Skeletal muscle satellite cell (primary cell): ENCODE measurements at regions not wholly inside any gene's neighbourhood (a gene's known extent, or its start where the extent isn't known, plus 50 kb on each side); places are given as distances from the start of the nearest gene placed in this dataset.

Experiments
- H3K27me3 ChIP-seq: 2 replicates; pipeline ENCODE4 v1.7.0; 2013; ENCODE audit warnings: low read length; ENCODE audit not compliant: control insufficient read depth, insufficient read depth
- H3K36me3 ChIP-seq: 2 replicates; pipeline ENCODE4 v1.7.0; 2013; ENCODE audit warnings: mild to moderate bottlenecking, control low read depth, low read length; ENCODE audit not compliant: insufficient read depth
- H3K4me1 ChIP-seq: 2 replicates; pipeline ENCODE4 v1.7.0; 2013; ENCODE audit warnings: low read length; ENCODE audit not compliant: control insufficient read depth, insufficient read depth
- H3K4me2 ChIP-seq: 2 replicates; pipeline ENCODE4 v1.7.0; 2013; ENCODE audit warnings: mild to moderate bottlenecking, low read length
- H3K4me3 ChIP-seq: 2 replicates; pipeline ENCODE4 v1.7.0; 2013; ENCODE audit warnings: low read length
- H3K9ac ChIP-seq: 2 replicates; pipeline ENCODE4 v1.7.0; 2013; ENCODE audit warnings: mild to moderate bottlenecking, low read depth, low read length, moderate library complexity
- H3K9me3 ChIP-seq: replicated peaks from 2 replicates; pipeline ENCODE4 v1.7.0; 2013; ENCODE audit warnings: mild to moderate bottlenecking, control low read depth, low read length

DNA sequence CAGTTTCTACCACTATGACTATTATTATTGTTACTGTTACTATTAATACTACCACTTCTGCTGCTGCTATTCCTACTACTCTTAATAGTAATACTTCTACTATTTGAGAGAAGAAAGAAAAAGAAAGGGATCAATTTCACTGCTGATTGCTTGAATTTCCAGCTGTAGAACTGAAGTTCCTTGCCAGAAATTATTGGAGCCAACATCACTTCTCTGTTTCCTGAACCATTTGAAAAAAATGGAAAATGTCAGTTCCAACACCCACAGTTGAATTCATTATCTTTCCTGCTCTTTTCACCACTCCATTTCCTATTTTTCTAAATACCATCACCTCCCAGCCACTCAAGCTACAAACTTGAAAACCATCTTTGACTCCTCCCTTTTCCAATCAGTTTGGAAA lies 54.1 kb upstream of the PIK3C2G start:
- Histone ChIP-seq H3K4me2 (no peak overlapping the region), H3K36me3 (no peaks in the 10 kb centered on the region), H3K4me3 (no peak overlapping the region), H3K9me3 (no peaks in the 10 kb centered on the region), H3K4me1 (no peaks in the 10 kb centered on the region), H3K27me3 (no peaks in the 10 kb centered on the region), H3K9ac (no peak overlapping the region)

DNA sequence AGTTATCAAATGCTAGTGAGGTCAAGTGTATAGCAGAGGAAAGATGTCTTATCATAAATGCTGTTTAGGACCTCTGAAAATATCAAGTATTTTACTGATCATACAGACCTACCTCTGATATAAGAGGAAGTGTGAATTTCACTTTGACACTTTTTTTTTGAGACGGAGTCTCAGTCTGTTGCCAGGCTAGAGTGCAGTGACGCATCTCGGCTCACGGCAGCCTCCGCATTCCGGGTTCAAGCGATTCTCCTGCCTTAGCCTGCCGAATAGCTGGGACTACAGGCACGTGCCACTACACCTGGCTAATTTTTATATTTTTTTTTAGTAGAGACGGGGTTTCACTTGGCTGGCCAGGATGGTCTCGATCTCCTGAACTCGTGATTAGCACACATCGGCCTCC lies 55.1 kb upstream of the PIK3C2G start:
- H3K36me3 ChIP-seq: no peaks in the 10 kb centered on the region
- H3K4me3 ChIP-seq: no peak overlapping the region
- no peaks in the 10 kb centered on the region for H3K4me1 ChIP-seq
- H3K9me3 ChIP-seq: no peaks in the 10 kb centered on the region
- no peaks in the 10 kb centered on the region for H3K27me3 ChIP-seq
- no peak overlapping the region for H3K9ac ChIP-seq
- H3K4me2 ChIP-seq: no peak overlapping the region

DNA sequence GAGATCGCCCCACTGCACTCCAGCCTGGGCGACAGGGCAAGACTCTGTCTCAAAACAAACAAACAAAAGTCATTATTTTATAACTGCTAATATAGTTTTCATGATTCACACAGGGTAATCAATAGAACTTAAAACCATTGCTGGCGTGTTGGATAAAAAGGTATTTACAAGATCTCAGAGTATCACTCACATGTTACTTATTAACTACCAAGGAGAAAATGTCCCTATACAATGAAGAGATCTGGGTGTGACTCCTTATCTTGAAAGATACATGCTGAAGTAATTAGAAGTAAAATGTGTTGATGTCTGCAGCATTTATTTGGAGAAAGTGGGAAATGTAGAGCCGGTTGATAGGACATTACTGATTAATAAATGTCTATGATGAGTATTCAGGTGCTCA lies 57.3 kb upstream of the PIK3C2G start:
- H3K9me3 ChIP-seq: no peaks in the 10 kb centered on the region
- no peaks in the 10 kb centered on the region for H3K4me1 ChIP-seq
- H3K27me3 ChIP-seq: no peaks in the 10 kb centered on the region
- no peak overlapping the region for H3K4me3 ChIP-seq
- H3K36me3 ChIP-seq: no peaks in the 10 kb centered on the region
- H3K4me2 ChIP-seq: no peak overlapping the region
- H3K9ac ChIP-seq: no peak overlapping the region

DNA sequence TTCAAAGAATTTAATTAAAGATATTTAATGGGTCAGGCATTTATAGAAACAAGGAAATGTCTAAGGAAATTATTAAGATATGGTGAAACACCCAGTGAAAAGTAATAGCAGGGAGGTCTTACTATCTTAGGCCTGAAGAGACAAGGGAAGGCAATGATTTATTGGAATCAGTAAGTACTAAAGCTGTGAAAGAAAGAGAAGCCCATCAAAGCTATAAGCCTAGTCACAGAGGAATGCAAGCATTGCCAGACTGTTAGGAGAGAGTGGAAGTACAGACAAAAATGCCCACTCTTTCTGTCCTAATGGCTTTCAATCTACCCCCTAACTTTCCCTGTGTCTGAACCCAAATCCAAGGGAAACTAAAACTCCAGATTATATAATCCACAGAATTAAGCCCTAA lies 69.2 kb upstream of the PIK3C2G start:
- Histone ChIP-seq H3K4me2 (no peak overlapping the region), H3K27me3 (no peaks in the 10 kb centered on the region), H3K4me3 (no peak overlapping the region), H3K4me1 (no peaks in the 10 kb centered on the region), H3K9ac (no peak overlapping the region), H3K36me3 (no peaks in the 10 kb centered on the region), H3K9me3 (no peaks in the 10 kb centered on the region)

DNA sequence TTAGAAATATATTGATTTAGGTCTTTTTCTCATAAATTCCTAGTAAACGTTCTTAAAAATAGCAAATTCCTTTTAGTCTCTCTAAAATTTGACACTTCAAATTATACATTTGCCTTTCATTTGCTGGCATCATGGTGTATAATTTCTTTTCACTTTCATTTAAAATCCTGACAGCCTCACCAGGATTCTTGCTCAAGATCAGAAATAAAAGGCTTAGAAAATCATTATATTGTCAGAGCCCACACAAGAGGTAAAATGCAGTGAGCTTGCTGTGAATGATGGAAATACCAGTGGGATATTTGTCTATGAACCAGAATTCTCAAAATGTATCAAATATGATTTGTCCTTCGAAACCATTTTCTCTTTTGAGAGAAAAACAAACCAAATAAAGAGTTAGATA lies 78.2 kb upstream of the PIK3C2G start:
- Histone ChIP-seq H3K4me3 (no peak overlapping the region), H3K4me1 (no peaks in the 10 kb centered on the region), H3K9me3 (no peaks in the 10 kb centered on the region), H3K4me2 (no peak overlapping the region), H3K9ac (no peak overlapping the region), H3K36me3 (no peaks in the 10 kb centered on the region), H3K27me3 (no peaks in the 10 kb centered on the region)

DNA sequence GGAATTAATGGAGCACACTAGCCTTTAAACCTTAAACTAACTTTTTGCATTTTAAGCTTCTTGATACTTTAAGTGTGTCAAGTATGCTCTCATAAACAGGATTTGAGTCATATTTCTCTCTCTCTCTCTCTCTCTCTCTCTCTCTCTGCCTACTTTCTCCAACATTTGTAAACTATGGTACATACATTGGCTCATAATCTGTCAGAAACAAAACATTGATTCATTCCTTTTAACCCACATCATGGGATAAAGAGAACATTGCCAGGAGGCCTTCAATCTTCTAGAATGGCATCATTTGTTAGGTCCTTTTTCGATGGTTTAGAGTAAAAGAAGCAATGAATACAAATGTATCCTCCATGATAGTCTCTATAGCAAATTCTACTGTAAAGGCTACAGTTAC lies 81.6 kb upstream of the RERGL start:
- no peaks in the 10 kb centered on the region for H3K27me3 ChIP-seq
- no peaks in the 10 kb centered on the region for H3K36me3 ChIP-seq
- peaks cover 4% of the 10 kb centered on the region for H3K9me3 ChIP-seq
- H3K4me1 ChIP-seq: peaks cover 10% of the 10 kb centered on the region
- H3K4me3 ChIP-seq: no peak overlapping the region
- peak overlapping the region; percentile 25 for H3K4me2 ChIP-seq
- no peak overlapping the region for H3K9ac ChIP-seq

DNA sequence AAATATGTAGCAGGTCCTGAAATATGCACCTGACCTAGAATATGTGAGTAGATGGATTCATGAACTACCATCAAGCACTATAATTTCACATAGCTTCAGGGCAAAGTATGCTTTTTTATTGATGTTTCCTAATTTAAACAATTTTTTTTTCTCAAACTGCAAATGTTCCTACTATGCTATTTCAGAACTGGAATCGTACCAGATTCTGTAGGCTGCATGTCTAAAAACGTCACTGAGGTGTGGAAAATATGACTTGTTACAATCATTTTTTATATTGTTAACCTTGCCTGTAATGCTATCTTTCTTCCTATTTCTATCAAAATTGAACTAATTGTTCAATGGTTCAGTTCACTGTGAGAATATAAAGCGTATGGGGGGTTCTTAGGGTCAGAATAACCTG lies 78.0 kb upstream of the RERGL start:
- Histone ChIP-seq H3K36me3 (no peaks in the 10 kb centered on the region), H3K9ac (no peak overlapping the region), H3K27me3 (no peaks in the 10 kb centered on the region), H3K4me3 (no peak overlapping the region), H3K4me1 (peaks cover 16% of the 10 kb centered on the region), H3K4me2 (no peak overlapping the region), H3K9me3 (peaks cover 4% of the 10 kb centered on the region)

DNA sequence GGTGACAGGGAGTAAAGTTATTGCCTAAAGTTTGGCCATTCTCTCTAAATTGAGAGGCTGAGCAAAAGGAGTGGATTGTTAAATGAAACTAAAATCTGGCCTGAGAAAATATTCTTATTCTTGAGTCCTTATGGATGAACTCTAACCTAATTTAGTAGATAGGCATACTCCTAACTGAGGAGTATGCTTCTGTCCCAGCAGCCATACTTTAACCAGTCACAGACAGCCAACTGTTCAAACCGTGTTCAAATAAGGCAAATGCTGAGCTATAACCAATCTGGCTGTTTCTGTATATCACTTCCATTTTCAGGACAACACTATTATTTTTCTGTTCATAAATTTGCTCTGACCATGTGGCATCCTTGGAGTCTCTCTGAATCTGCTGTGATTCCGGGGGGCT lies 75.9 kb upstream of the RERGL start:
- Histone ChIP-seq H3K36me3 (no peaks in the 10 kb centered on the region), H3K9ac (peak overlapping the region; percentile 43), H3K27me3 (no peaks in the 10 kb centered on the region), H3K4me1 (peaks cover 10% of the 10 kb centered on the region), H3K4me3 (peak overlapping the region; percentile 60), H3K9me3 (no peaks in the 10 kb centered on the region), H3K4me2 (peak overlapping the region; percentile 76)

DNA sequence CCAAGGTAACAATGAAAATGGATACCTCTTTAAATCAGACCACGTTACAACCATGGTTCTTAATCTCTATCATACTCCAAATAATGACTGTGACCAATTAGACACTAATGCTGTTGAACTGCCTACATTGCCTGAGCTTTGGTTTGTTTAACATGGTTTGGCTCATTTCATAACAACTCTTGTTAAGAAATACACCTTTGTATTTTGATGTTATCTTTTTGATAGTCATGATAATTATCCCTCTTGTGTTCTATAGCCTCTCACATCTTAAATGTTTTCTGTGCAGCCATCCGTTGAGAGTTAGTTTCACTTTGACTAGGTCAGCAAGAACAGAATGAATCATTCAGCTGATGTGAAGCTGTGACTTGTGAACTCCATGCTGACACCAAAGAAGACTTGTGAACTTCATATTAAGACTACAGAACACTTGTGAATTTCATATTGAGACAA lies 75.5 kb upstream of the RERGL start:
- Histone ChIP-seq H3K4me2 (peak overlapping the region; percentile 76), H3K27me3 (no peaks in the 10 kb centered on the region), H3K4me3 (peak overlapping the region; percentile 60), H3K9ac (peak overlapping the region; percentile 43), H3K36me3 (no peaks in the 10 kb centered on the region), H3K4me1 (peaks cover 6% of the 10 kb centered on the region), H3K9me3 (no peaks in the 10 kb centered on the region)

DNA sequence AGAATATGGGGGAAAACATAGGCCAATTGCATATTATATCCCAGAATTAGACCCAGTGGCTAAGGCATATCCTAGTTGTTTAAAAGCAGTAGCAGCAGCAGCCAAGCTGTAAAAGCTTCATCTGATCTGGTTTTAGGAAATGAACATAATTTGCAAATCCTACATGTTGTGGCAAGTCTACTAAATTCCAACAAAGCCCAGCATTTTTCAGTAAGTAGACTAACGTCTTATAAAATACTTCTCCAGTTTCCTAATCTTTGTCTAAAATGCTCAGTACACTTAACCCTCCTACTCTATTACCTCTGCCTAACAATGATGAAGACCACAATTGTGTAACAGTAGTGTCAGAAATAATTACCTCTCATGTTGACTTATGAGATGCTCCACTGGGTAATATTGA lies 70.9 kb upstream of the RERGL start:
- H3K9ac ChIP-seq: no peak overlapping the region
- peaks cover 3% of the 10 kb centered on the region for H3K4me1 ChIP-seq
- no peaks in the 10 kb centered on the region for H3K9me3 ChIP-seq
- H3K36me3 ChIP-seq: no peaks in the 10 kb centered on the region
- no peak overlapping the region for H3K4me3 ChIP-seq
- H3K27me3 ChIP-seq: no peaks in the 10 kb centered on the region
- H3K4me2 ChIP-seq: no peak overlapping the region

DNA sequence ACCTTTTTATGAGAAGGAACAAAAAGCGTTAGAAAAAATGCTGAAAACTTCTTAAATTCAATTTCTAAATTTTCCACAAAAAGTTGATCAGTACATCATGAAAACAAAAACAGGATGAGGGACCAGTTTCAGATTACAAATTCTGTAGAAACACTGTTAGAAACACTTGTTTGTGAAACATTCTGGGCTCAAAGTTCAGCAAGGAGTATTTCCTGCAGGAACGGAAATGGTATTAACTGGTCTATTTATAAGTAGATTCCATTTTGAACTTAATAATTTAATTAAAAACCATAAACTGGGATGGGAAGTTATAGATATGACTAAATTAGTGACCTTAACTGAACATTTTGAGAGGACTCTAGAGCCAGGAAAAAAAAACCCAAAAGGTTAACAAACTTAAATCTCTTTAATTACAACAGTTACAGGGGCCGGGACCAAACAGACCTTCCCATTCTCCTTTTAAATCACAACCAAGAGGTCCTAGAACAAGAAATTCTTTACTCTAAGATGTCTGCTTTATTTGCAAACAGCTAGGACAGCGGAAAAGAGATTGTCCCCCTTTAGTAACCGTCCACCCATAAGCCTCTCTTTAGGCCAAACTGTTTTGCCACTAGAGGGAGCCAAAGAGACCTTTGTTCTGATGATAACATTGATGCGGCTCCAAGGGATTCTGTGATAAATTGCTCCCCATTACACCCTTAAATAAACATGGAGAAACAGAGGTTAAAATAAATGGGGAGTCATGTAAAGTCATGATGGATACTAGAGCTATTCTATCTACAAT lies 69.0 kb upstream of the RERGL start:
- no peaks in the 10 kb centered on the region for H3K27me3 ChIP-seq
- no peak overlapping the region for H3K9ac ChIP-seq
- H3K4me3 ChIP-seq: no peak overlapping the region
- no peaks in the 10 kb centered on the region for H3K36me3 ChIP-seq
- H3K4me1 ChIP-seq: no peaks in the 10 kb centered on the region
- H3K9me3 ChIP-seq: no peaks in the 10 kb centered on the region
- H3K4me2 ChIP-seq: no peak overlapping the region

DNA sequence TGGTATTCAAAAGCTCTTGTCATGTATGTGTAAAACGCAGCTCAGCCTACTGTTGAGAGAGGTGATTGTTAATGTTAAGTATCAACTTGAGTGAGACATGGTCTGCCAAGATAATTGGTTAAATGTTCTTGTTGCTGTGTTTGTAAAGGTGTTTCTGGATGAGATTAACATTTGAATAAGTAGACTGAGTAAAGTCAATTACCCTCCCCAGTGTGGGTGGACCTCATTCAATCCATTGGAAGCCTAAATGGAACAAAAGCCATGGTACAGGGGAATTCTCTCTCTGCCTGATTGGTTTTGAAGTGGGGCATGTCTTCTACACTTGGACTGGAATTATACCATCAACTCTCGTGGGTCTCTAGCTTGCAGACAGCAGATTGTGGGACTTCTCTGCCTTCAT lies 63.8 kb upstream of the RERGL start:
- no peak overlapping the region for H3K4me3 ChIP-seq
- H3K27me3 ChIP-seq: no peaks in the 10 kb centered on the region
- no peak overlapping the region for H3K4me2 ChIP-seq
- no peaks in the 10 kb centered on the region for H3K9me3 ChIP-seq
- no peaks in the 10 kb centered on the region for H3K4me1 ChIP-seq
- no peak overlapping the region for H3K9ac ChIP-seq
- H3K36me3 ChIP-seq: no peaks in the 10 kb centered on the region
